GM18907 (cell line): ENCODE measurements at regions not wholly inside any gene's neighbourhood (a gene's known extent, or its start where the extent isn't known, plus 50 kb on each side); places are given as distances from the start of the nearest gene placed in this dataset.

Experiments
- ATAC-seq: cut with Tn5 transposase; IDR thresholded peaks from one replicate; pipeline ENCODE4 v1.9.1; 2021; ENCODE audit warnings: mild to moderate bottlenecking, moderate library complexity; ENCODE audit not compliant: unreplicated experiment

DNA sequence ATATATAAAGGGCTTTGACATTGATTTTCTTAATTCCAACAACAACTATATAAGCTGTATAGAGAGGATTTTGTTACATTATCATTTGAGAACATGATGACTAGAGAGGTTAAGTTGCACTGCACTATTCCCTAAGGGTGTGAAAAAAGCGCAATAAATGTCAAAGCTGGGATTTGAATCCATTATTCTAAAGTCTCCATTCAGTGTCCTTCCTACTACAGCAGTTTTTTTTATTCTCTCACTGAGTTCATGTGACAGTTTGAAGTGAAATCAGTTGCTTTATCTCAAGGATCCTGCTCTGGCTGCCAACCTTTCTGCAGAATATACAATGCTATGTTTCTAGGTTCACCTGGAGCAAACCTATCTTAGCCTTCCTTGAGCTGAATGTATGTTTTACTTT is 177.5 kb downstream of the ANKRD50 start:
- ATAC-seq = no peak

DNA sequence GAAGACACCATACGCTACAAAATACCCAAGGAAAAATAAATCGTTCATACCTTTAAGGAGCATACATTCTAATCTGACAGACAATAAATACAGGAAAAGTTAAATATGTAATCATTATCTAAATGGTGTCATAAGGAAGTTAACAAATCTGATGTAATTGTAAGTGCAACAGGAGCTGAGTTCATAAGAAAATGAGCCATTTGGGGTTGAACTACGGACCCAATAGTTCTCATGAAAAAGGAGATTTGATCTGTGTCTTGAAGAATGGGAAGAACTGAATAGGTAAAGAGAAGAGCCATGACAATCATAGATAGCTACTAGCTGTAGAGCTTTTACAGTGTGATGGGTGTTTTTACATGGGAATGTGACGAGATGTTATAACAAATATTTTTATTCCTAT is 175.6 kb downstream of the ANKRD50 start:
- ATAC-seq = no peak

DNA sequence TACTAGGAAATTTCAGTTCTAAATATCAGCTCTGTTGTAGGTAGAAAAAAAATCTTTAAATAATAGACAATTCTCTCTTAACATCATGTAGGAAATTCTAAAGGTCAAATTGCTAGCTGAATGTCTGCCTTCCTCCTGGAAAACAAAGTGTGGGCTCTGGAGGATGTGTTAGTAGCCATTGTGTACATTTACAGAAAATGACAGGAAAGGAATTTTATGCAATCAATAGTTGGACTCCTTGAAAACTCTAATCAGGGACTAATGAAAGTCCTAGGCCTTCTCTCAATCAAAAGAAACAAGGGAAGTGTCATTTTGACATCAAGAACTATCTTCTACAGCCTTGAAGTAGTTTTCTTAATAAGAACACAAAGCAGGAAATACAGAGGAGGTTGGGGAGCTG is 174.6 kb downstream of the ANKRD50 start:
- no peak for ATAC-seq

DNA sequence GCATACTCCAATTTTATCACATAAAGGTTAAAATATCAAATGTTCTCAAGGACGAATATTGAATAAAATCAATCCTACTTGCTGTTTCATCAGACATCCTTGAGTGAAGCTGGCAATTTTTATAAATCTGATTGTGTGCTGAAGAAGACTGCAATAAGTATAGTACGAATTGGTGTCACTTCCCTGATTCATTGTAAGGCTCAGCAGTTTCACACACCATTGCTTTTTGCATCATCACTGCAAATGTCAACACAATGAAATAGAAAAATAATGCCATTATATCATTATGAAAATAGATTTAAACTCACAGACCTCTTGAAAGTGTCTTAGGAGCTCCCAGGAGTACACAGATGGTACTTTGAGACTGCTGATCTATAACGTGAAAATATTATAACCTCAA is 172.5 kb downstream of the ANKRD50 start:
- ATAC-seq = no peak

DNA sequence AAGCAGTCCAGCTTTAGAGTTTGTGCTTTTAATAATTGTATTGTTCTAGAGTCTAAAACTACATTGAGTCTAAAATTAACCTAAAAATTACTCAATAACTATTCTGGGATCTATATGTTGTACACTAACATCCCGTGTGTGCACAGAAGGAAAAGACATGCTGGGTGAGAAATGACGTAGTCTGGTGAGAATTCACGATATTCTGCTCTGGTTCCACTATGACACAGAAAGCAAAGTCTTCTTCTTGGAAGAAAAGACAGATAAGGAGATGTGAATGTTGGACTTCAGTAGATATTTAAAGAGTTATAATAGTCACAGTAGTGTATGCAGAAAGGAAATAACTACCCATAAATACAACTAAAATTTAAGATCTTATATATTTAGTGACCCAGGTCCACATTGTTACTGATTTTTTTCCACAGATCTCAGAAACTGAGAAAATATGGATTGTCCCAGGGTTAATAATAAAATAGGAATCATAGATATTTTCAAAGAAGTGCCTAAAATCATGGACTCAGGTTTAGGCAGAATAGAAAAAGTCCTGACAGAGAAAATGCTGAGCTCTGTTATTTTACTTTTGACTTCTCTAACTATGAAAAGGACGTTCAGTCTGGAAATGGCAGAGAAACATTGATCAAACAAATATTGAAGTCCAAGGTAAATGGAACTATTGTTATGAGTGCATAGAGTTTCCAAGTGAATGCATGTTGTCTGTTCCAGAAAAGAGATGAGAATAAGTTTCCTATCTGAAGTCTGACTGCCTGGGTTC is 170.7 kb downstream of the ANKRD50 start:
- no peak for ATAC-seq

DNA sequence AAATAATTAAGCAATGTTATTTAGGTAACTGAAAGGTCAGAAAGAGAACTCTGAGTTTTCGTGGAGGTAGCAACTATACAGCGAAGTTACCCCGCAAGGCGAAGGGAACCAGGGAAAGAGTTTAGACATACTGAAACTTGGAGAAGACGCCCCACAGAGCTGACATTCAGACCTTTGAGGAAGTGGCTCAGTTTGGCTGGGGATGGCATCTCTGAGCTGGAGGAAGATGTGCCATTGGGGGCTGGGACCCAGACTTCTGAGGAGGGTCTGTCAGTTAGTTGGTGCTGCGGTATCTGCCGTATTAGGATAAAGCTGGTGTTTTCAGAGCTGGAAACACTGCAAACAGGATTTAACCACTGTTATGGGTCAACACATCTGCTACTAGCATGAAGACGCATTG is 156.6 kb downstream of the ANKRD50 start:
- no peak for ATAC-seq

DNA sequence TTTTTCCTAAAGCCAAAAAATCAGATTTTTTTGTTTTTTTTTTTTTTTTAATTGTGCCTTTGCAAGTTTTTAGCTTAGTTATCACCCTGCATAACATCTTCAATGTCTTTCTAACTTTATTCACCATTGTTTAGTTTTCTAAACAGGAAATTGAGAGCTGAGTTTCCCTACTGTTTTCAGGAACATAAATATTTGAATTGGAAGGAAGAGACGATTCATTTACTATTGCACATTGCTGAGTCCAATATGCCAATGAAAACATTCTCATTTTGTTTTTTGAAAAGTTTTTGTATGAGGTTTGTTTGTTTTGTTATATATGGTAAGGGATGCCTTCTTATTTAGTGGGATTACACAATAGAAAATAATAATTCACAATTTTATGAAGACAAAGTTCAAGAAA is 148.4 kb downstream of the ANKRD50 start:
- ATAC-seq = no peak

DNA sequence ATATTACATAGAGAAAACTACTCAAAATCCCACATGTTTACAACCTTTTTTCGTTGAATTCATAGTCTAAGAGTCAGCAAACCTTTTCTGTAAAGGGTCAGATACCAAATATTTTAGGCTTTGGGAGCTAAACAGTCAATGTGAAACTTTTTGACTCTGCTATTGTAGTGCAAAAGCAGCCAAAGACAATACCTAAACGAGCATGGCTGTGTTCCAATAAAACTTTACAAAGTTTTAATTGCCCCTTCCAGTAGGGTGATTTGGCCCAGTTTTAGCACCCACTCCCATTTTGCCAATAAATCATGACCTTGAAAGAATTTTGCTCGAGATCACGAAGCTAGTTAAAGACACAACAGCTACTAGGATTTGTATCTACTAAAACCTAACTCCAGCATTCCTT is 147.2 kb downstream of the ANKRD50 start:
- no peak for ATAC-seq

DNA sequence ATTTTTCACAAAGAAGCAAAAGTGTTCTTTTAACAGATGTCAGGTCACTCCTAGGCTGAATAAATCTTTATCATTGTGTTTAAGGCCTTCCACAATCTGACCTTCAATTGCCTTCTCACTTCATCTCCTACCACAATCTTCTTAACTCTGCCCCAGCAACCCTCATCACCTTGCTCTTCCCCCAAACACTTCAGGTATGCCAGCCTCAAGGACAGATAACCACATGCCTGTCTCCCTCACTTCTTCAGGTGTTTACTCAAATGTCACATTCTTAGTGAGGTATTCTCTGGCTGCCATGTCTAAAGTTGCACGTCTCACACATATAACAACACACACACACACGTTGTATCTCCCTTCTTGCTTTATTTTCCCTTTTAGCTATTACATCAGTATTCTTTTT is 146.5 kb downstream of the ANKRD50 start:
- ATAC-seq = no peak

DNA sequence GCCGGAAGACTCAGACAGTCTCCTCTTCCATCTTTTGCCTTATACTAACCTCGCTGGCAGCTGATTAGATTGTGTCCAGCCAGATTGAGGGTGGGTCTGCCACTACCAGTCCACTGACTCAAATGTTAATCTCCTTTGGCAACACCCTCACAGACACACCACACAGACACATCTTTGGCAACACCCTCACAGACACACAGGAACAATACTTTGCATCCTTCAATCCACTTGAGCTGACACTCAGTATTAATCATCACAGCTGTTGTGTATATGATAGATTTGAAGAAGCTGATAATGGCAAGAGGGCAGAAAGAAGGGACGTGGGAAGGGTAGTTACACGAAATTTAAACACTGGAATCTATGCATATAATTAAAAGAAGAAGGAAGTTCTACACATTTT is 139.5 kb downstream of the ANKRD50 start:
- ATAC-seq = no peak

DNA sequence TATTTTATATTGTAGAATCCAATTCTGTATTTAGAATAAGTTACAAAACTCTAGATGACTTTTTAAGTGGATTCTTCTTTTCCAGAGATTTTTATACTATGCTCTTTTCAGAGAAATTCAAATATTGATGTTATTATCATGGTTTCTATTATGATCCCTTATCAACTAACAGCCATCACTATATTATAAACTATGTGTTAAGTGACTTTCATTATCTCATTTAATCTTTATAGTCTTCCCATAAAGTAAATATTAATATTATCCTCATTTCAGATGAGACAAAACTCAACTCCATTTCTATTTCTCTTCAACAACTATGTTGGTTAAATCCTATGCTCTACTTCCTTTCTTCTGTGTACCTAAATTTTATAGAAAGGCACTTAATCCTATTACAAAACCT is 132.6 kb downstream of the ANKRD50 start:
- ATAC-seq = no peak

DNA sequence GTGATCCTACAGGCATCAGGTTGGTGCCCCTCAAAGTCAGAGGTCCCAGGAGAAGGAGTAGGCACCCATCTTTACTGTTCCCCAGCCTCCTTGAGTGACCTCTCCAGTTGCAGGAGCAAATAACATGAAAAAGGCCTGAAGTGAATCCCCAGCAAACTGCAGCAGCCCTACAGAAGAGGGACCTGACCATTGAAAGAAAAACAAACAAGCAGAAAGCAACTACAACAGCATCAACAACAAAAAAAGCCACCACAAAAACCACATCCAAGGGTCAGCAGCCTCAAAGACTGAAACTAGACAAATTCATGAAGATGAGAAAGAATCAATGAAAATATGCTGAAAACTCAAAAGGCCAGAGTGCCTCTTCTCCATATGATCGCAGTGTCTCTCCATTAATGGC is 128.7 kb downstream of the ANKRD50 start:
- ATAC-seq = no peak

DNA sequence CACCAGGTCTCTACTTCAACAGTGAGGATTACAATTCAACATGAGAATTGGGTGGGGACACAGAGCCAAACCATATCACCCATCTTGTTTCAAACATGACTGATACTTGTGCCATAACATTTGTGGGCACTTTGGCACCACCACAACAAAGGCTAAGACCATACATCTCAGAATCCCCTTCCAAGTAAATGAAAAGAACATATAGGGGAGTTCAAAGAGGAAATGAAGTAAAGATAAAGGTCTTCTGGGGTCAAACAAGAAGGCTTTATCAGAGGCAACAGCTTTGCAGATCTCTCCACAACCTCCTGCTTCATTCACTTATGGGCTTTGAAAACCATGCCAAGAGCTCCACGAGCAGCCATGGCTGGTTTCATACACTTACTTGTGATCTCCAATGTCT is 122.7 kb downstream of the ANKRD50 start:
- ATAC-seq = no peak

DNA sequence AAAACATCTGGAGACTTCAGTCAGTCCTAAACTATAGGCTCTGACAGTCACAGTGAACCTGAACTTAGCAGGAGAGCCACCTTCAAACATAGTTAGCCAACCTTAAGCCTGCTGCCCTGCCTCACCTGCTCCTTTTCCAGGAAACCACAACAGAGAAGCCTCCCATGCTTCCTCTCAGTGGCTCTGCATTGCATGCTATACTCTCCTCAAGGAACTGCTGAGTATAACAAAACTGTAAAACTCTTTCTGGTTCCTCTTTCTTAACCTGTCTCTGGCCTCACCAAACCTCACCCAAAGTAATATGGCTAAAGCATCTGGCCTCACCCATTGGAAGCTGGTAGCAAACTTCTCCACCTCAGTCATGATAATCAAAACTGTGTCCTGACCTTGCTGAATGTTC is 122.1 kb downstream of the ANKRD50 start:
- ATAC-seq = no peak

DNA sequence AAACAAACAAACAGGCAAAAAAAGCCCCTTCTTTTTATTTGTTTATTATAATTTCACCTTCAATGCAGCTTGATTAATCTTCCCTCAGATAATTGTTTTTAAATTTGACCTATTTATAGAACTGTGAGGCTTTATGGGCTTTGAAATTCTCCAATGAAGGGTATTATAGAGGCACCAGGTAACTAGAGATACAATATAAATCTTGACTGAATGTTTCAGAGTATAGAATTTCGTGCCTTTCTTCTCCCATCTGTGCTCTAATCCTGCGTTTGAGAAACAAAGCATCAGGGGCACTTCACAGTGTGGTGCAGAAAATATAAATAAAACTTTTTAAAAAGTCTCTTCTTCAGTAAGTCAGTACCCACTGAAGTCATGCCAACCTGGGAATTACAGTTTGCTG is 120.9 kb downstream of the ANKRD50 start:
- ATAC-seq = no peak

DNA sequence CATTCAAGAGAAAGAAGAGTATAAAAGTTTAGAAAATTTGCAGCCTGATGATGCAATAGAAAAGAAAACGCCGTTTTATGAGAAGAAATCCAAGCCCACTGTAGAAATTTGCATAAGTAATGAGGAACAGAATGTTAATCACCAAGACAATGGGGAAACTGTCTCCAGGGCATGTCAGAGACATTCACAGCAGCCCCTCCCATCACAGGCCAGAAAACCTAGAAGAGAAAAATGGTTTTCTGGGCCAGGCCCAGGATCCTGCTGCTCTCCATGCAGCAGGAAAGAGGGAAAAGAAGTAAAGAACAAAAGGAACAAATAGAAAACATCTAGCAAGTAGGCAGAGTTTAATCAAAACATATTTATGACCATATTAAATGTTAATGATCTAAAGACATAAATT is 119.0 kb downstream of the ANKRD50 start:
- no peak for ATAC-seq

DNA sequence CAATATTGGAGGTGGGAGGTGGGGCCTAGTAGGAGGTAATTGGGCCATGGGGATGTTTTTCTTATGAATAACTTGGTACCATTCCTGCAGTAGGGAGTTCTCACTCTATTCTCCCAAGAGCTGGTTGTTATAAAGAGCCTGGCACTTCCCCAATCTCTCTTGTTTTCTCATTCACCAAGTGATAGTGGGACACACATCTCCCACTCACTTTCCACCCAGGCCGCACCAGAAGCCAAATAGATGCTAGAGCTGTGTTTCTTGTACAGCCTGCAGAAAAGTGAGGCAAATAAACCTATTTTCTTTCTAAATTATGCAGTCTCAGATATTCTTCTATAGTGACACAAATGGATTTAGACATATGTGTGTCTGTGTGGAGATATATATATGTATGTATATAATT is 117.6 kb downstream of the ANKRD50 start:
- ATAC-seq = no peak

DNA sequence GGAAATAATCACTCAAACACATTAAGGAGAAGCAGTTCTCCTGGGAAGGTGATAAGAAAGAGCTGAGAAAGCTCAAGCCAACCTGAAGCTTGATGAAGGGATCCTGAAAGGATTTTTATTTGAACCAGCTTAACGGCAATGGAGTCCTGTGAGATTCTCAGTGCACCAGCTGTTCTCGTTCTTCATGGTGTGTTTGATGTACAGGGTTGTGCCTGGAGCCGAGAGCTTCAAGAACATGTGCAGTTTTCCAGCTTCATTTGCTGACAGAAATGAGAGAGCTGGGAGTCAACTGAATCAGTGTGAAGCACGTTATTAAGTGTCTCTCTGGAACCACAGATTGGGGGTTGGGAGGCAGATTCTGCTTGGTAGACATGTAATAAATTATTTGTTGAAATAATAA is 115.7 kb downstream of the ANKRD50 start:
- ATAC-seq = no peak

DNA sequence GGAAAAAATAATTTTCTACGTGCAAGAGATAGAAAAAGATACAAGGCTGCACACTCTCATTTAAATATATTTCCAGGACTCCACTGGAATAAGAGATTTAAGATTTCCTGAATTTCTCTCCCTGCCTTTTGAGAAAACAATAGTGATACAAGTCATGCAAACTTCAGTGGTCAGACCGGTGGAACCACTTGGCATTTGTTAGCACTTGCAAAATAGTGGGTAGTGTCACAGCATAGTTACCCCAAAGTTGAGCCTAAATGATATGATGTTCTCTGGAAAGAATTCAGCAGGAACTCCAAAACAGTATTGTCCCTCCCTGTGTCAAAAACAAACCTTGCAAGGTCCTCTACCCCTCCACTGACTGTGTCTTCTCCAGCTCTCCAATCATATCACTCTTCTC is 102.3 kb downstream of the ANKRD50 start:
- ATAC-seq = no peak
